HG03378 (cell line): ENCODE measurements at regions not wholly inside any gene's neighbourhood (a gene's known extent, or its start where the extent isn't known, plus 50 kb on each side); places are given as distances from the start of the nearest gene placed in this dataset.
"Not testable (repeated sequence)": the region's sequence is repeated elsewhere in the genome, so short reads cannot be mapped to it uniquely, and the experiment has no call there.

Experiments
- ATAC-seq: cut with Tn5 transposase; IDR thresholded peaks from one replicate; pipeline ENCODE4 v1.9.1; 2021; ENCODE audit warnings: mild to moderate bottlenecking, moderate library complexity; ENCODE audit not compliant: unreplicated experiment

- ATAC-seq, result peak; percentile 66
Measured at GRCh38 chr7:101740981-101741725, 76.3 kb upstream of the CUX1 start.

- no peak for ATAC-seq
Measured at GRCh38 chr7:101743241-101743994, 74.0 kb upstream of the CUX1 start.

- no peak for ATAC-seq
Measured at GRCh38 chr7:101743995-101744360, 73.4 kb upstream of the CUX1 start.

- ATAC-seq, result no peak
Measured at GRCh38 chr7:101744588-101744987, 72.8 kb upstream of the CUX1 start.

GRCh38 chr7:101746314-101746713, 71.1 kb upstream of the CUX1 start:
- ATAC-seq, result no peak

- ATAC-seq, result no peak
Measured at GRCh38 chr7:101747053-101747878, 70.2 kb upstream of the CUX1 start.

GRCh38 chr7:101747879-101748345, 69.5 kb upstream of the CUX1 start:
- ATAC-seq, result no peak

GRCh38 chr7:101749891-101750290, 67.5 kb upstream of the CUX1 start:
- ATAC-seq, result no peak

GRCh38 chr7:101753316-101753715, 64.1 kb upstream of the CUX1 start:
- no peak for ATAC-seq

- ATAC-seq, result no peak
Measured at GRCh38 chr7:101754424-101755159, 62.8 kb upstream of the CUX1 start.

GRCh38 chr7:101757879-101758278, 59.5 kb upstream of the CUX1 start:
- no peak for ATAC-seq

GRCh38 chr7:101758519-101758918, 58.9 kb upstream of the CUX1 start:
- not testable (repeated sequence) for ATAC-seq

- no peak for ATAC-seq
Measured at GRCh38 chr7:101764221-101764620, 53.2 kb upstream of the CUX1 start.

GRCh38 chr7:101767544-101767943, 49.9 kb upstream of the CUX1 start:
- ATAC-seq, result no peak
